Prostate gland (tissue), 2 donors: ENCODE measurements at regions not wholly inside any gene's neighbourhood (a gene's known extent, or its start where the extent isn't known, plus 50 kb on each side); places are given as distances from the start of the nearest gene placed in this dataset.
A peak's percentile ranks its signal among the peaks of the same experiment; 100 is the strongest.

Source experiments
- DNase-seq: peaks from one replicate; pipeline ENCODE4 v3.0.0-alpha.2; 2019; ENCODE audit warnings: low spot score
- H3K27ac ChIP-seq, 2 donors: fragments of 200-600 bp; sonication (generic); 2 replicates each; pipeline ENCODE4 v1.5.1; 2017 to 2019
- H3K27me3 ChIP-seq: fragments of 200-600 bp; sonication (generic); replicated peaks from 2 replicates; pipeline ENCODE4 v1.5.1; 2019; ENCODE audit not compliant: insufficient read depth
- H3K36me3 ChIP-seq, 2 donors: fragments of 200-600 bp; sonication (generic); 1 replicate in 1 of 2; 2 replicates in 1 of 2; pipeline versions ENCODE4 v1.5.1 to v1.8.1; 2017 to 2019
- H3K4me1 ChIP-seq: fragments of 200-600 bp; sonication (generic); replicated peaks from 2 replicates; pipeline ENCODE4 v1.5.1; 2019
- H3K4me3 ChIP-seq, 2 donors: fragments of 200-600 bp; sonication (generic); 2 replicates each; pipeline ENCODE4 v1.5.1; 2017 to 2019
- H3K9me3 ChIP-seq: fragments of 200-600 bp; sonication (generic); 2 replicates; pipeline ENCODE4 v1.5.1; 2017
- POLR2A ChIP-seq: fragments of 450-650 bp; IDR thresholded peaks from one replicate; pipeline ENCODE4 v1.6.1; 2016; ENCODE audit warnings: antibody characterized with exemption, mild to moderate bottlenecking
- POLR2AphosphoS5 ChIP-seq: sonication (generic); formaldehyde crosslinking; IDR thresholded peaks from one replicate; pipeline ENCODE4 v1.6.1; 2017; ENCODE audit warnings: antibody characterized with exemption
- WGBS: methylation state at CpG from one replicate; pipeline ENCODE4 v1.1.5; 2018; 5-methylcytosine and 5-hydroxymethylcytosine counted together
- intact Hi-C: fragments of 100-400 bp; cut with DNase I; formaldehyde crosslinking; loops from one replicate; pipeline ENCODE4 v1.14.2; 2022
- TF ChIP-seq, protein P1 (sequence below), 4 experiments: fragments of 200-600 bp in 2 of 4; fragments of 450-650 bp in 2 of 4; sonication (generic) in 2 of 4; IDR thresholded peaks; 1 replicate in 3 of 4; 2 replicates in 1 of 4; pipeline ENCODE4 v1.5.1; 2016 to 2019; ENCODE audit warnings: antibody characterized with exemption in 4 of 4, mild to moderate bottlenecking in 2 of 4, moderate library complexity in 2 of 4

DNA sequence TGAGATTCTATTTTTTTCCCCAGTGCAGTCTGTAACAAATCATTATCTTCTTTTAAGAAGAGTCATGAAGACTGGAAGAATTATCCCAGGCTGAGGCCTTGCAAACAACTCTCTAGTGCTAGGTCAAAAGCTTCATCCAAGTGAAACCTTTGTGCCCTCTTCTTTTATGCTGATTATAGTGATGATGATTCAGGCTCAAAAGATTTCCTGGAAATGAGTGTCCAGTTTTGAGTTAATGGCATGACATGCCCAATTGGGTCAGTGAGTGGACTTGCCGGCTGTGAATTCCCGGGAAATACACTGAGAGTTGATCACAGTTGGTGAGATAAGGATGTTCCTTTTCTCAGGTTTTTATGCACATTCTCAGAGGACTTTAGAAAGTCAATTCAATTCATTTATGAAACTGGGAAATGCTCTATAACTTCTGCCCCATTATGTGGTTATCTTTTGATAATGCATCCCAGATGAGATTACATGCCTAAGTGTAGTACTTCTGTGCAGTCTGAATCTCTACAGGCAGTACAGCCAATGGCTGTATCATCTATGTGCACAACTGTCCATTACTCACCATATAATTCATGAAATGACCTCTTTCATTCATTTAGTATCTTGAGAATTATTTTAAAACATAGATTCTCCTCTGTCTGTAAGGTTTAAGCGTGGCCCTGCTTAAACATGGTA is 66.2 kb downstream of the S1PR1 start:
- intact Hi-C loops = no loop called here
- WGBS = 92% methylated on average over 3 of the region's 3 CpGs
- Histone ChIP-seq H3K36me3 (no peaks in the 10 kb centered on the region), H3K27me3 (no peaks in the 10 kb centered on the region), H3K4me1 (no peaks in the 10 kb centered on the region), H3K4me3 (no peak overlapping the region), H3K9me3 (no peaks in the 10 kb centered on the region), H3K27ac (no peak overlapping the region)
- no peak for DNase-seq
- TF ChIP-seq, protein P1, sequence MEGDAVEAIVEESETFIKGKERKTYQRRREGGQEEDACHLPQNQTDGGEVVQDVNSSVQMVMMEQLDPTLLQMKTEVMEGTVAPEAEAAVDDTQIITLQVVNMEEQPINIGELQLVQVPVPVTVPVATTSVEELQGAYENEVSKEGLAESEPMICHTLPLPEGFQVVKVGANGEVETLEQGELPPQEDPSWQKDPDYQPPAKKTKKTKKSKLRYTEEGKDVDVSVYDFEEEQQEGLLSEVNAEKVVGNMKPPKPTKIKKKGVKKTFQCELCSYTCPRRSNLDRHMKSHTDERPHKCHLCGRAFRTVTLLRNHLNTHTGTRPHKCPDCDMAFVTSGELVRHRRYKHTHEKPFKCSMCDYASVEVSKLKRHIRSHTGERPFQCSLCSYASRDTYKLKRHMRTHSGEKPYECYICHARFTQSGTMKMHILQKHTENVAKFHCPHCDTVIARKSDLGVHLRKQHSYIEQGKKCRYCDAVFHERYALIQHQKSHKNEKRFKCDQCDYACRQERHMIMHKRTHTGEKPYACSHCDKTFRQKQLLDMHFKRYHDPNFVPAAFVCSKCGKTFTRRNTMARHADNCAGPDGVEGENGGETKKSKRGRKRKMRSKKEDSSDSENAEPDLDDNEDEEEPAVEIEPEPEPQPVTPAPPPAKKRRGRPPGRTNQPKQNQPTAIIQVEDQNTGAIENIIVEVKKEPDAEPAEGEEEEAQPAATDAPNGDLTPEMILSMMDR (IDR thresholded peaks at IDR 0.05) = no peak
- TF ChIP-seq POLR2A (no peak), POLR2AphosphoS5 (no peak)

DNA sequence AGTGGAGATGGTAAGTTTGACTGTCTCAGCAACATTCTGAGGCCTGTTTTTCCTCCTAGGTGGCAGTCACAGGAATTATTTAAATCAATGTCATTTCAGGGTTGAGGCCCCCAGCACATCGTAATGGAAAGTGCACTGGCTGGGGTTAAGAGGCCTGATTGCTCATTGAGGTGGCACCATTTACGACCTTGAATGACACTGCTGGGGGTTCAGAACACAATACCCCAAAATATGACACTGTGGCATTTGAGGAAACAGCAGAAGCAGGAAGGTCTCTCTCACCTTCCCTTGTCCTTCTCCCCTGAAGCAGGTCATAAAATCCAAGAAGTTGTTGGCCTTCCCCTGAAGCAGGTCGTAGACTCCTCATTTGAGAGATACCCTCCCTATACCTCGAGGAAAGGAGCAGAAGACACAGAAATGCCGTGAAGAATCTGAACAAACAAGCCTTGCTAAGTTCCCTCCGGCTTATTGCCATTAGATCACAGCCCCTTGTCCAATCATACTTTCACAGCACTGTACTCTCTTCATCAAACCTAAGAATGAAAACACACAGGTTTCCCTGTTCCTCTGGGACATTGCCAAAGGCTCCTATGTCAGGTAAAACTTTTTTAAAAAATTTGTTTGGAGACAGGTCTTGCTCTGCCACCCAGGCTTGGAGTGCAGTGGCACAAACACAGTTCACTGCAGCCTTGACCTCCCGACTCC is 71.3 kb downstream of the S1PR1 start:
- 58% methylated on average over 7 of the region's 7 CpGs for WGBS
- H3K9me3 ChIP-seq = no peaks in the 10 kb centered on the region
- intact Hi-C loops = loop anchor here (5.0 kb wide), 1 partner anchor 49 kb away; no protein-coding TSS in a partner anchor
- H3K27me3 ChIP-seq = no peaks in the 10 kb centered on the region
- TF ChIP-seq POLR2A (no peak), POLR2AphosphoS5 (no peak)
- TF ChIP-seq, protein P1 (IDR thresholded peaks at IDR 0.05) = no peak
- H3K4me3 ChIP-seq = no peak overlapping the region
- DNase-seq = no peak
- H3K4me1 ChIP-seq = no peaks in the 10 kb centered on the region
- no peaks in the 10 kb centered on the region for H3K36me3 ChIP-seq
- no peak overlapping the region for H3K27ac ChIP-seq

DNA sequence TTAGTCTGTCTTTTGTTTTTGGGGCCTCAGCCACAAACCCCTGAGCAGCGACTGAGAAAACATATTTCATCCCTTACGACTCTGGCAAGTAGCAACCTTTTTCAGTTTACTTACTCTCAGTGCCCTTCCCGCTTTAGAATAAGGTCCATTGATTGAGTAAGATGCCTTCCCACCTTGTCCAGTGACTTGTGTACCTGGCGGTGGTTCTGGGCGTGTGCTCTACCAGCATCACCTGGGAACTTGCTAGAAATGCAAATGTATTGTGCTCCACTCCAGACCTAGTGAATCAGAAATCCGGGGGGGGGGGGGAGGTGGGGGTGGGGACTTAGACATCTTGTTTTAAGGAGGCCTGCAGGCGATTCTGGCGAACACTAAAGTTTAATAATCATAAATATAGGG is 72.1 kb downstream of the S1PR1 start:
- no peaks in the 10 kb centered on the region for H3K27me3 ChIP-seq
- no peak for TF ChIP-seq POLR2A
- TF ChIP-seq, protein P1 (IDR thresholded peaks at IDR 0.05) = no peak
- no peak for TF ChIP-seq POLR2AphosphoS5
- no peaks in the 10 kb centered on the region for H3K4me1 ChIP-seq
- 14% methylated on average over 8 of the region's 8 CpGs for WGBS
- no peak overlapping the region for H3K4me3 ChIP-seq
- no peaks in the 10 kb centered on the region for H3K9me3 ChIP-seq
- no peak for DNase-seq
- intact Hi-C loops = loop anchor here (5.0 kb wide), 1 partner anchor 48 kb away; no protein-coding TSS in a partner anchor
- no peaks in the 10 kb centered on the region for H3K36me3 ChIP-seq
- no peak overlapping the region for H3K27ac ChIP-seq

DNA sequence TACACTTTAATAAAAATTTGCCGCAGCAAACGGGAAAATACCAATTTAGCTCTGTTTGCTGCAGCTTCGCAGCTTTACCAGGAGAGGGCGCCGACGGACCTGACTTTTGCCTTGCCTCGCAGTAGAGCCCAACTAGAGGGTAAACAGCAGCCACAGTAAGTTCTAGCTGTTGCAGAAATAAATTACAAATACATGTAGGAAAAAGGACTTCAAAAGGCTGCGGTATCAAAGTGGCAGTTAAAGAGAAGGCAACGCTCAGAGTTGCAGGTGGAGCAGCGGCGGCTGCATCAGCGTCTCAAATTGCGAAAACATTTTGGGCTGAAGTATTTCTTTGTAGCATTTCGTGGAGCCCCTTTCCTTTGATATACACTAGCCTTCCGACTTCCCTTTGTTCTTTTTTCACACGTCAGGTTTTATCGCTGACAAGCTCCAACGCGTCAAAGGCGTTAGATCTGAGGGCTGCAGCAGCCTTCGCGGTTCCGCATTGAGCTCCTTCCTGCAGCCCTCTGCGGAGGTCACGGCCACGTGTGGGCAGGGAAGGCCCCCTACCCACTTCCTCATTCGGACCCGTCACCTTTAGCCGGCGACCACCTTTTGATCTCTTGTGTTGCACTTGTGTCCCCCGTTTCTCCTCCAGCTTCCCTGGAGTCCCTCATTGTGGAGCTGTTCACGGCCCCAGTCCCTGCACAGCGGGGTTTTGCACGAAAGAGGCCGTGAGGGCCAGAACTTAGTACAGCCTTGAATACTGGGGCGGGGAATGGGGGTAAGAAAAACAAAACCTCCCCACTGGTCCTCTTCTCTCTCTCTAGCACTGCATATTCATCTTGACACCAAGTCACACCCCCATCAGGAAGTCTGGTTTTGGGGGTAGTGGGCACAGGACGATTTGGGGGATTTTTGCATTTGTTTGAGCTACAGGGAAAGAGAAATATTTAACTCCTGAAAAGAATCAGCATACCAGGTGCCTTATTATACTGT is 72.8 kb downstream of the S1PR1 start:
- intact Hi-C loops = loop anchor here (5.0 kb wide), 1 partner anchor 48 kb away; no protein-coding TSS in a partner anchor
- 7% methylated on average over 37 of the region's 37 CpGs for WGBS
- DNase-seq = peak; percentile 20
- H3K36me3 ChIP-seq = no peaks in the 10 kb centered on the region
- H3K27ac ChIP-seq = no peak overlapping the region
- no peaks in the 10 kb centered on the region for H3K9me3 ChIP-seq
- H3K4me3 ChIP-seq = peak overlapping the region in 1 of 2 donors; percentile 5
- no peaks in the 10 kb centered on the region for H3K27me3 ChIP-seq
- H3K4me1 ChIP-seq = no peaks in the 10 kb centered on the region
- TF ChIP-seq POLR2A = no peak
- TF ChIP-seq, protein P1 (IDR thresholded peaks at IDR 0.05) = peak; percentile 35 to 71 (median 68)
